ENCODE measurements at regions not wholly inside any gene's neighbourhood (a gene's known extent, or its start where the extent isn't known, plus 50 kb on each side); places are given as distances from the start of the nearest gene placed in this dataset.

DNA sequence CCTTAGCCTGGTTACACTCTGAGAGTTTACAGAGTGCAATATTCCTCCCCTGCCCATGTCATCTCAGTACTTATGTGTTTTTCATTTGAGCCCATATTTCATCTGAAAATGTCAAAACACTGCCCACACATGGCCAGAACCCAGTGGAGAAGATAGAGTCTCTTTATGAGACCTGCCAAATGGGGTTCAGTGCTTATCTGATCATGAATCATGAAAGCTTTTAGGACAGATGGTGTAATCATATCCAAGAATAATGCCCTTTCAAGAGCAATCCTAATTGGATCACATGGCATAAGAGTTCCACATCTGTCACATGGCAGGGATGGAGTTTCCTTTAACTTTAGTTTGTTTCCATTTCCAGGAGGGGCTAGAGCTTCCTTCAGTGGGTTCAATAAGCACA lies 77.2 kb upstream of the AGBL1 start:
- TF ChIP-seq, protein P1, sequence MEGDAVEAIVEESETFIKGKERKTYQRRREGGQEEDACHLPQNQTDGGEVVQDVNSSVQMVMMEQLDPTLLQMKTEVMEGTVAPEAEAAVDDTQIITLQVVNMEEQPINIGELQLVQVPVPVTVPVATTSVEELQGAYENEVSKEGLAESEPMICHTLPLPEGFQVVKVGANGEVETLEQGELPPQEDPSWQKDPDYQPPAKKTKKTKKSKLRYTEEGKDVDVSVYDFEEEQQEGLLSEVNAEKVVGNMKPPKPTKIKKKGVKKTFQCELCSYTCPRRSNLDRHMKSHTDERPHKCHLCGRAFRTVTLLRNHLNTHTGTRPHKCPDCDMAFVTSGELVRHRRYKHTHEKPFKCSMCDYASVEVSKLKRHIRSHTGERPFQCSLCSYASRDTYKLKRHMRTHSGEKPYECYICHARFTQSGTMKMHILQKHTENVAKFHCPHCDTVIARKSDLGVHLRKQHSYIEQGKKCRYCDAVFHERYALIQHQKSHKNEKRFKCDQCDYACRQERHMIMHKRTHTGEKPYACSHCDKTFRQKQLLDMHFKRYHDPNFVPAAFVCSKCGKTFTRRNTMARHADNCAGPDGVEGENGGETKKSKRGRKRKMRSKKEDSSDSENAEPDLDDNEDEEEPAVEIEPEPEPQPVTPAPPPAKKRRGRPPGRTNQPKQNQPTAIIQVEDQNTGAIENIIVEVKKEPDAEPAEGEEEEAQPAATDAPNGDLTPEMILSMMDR (IDR thresholded peaks at IDR 0.05; ENCODE audit: low read depth, low read length, poor library complexity, severe bottlenecking): no peak
- no peak for TF ChIP-seq EZH2phosphoT487 (IDR thresholded peaks at IDR 0.05; ENCODE audit: borderline replicate concordance, low read length)
